ENCODE measurements at regions not wholly inside any gene's neighbourhood (a gene's known extent, or its start where the extent isn't known, plus 50 kb on each side); places are given as distances from the start of the nearest gene placed in this dataset.
"Not testable (repeated sequence)": the region's sequence is repeated elsewhere in the genome, so short reads cannot be mapped to it uniquely, and the experiment has no call there.

DNA sequence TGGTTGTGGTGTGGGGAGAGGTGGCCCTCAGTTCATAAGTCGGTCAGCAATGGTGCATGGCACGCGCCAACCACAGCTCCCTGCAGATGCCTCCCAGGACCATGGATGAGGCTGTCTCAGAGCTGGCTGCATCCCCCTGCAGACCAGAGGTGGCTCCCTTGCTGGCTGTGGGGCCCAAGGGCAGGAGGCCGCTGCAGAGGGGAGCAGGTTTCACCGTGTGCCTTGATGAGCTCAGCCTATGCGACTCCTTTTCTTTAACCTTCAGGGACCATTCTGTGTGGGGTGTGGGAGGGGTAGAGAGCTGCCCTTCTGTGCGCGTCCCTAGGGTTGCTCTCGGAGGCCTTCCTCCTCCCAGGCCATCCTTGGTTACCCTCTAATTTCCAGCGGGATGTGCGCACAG lies 152.4 kb downstream of the ACTR3B start:
- TF ChIP-seq, protein P1, sequence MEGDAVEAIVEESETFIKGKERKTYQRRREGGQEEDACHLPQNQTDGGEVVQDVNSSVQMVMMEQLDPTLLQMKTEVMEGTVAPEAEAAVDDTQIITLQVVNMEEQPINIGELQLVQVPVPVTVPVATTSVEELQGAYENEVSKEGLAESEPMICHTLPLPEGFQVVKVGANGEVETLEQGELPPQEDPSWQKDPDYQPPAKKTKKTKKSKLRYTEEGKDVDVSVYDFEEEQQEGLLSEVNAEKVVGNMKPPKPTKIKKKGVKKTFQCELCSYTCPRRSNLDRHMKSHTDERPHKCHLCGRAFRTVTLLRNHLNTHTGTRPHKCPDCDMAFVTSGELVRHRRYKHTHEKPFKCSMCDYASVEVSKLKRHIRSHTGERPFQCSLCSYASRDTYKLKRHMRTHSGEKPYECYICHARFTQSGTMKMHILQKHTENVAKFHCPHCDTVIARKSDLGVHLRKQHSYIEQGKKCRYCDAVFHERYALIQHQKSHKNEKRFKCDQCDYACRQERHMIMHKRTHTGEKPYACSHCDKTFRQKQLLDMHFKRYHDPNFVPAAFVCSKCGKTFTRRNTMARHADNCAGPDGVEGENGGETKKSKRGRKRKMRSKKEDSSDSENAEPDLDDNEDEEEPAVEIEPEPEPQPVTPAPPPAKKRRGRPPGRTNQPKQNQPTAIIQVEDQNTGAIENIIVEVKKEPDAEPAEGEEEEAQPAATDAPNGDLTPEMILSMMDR (IDR thresholded peaks at IDR 0.05) = no peak
- DNase-seq (ENCODE audit: low spot score) (no peak), ATAC-seq (ENCODE audit: low FRiP score) (no peak)

DNA sequence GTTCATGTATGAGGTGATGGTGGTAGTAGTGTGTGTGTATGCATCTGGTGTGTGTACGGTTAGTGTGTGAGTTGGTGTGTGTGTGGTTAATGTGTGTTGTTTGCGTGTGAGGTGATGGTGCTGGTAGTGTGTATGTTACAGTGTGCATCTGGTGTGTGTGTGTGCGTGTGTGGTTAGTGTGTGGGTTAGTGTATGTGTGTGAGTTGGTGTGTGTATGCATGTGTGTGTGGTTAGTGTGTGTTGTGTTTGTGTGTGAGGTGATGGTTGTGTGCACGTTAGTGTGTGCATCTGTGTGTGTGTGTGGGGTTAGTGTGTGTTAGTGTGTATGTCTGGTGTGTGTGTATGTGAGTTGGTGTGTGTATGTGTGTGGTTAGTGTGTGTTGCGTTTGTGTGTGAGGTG lies 153.0 kb downstream of the ACTR3B start:
- no peak for DNase-seq (ENCODE audit: low spot score)
- ATAC-seq (ENCODE audit: low FRiP score) = no peak
- TF ChIP-seq, protein P1 (IDR thresholded peaks at IDR 0.05) = no peak

DNA sequence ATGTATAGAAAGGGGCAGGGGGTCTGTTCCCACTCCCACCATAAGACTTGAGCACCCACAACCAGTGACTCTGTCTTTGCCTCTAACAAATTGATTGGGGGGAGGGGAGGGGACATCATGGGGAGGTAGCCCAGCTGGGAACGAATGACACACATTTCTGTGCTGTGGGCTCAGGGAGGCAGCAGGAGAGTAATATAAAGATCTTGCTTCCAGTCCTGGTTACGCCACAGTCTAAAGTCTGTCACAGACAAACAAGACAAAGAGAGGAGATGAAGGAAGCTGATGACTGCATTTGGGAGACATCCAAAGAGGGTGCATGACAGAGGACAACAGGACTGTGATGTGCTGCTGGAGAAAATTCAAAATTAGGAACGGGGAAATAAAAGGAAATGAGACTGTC lies 153.9 kb downstream of the ACTR3B start:
- TF ChIP-seq, protein P1 (IDR thresholded peaks at IDR 0.05) = no peak
- no peak for ATAC-seq (ENCODE audit: low FRiP score)
- no peak for DNase-seq (ENCODE audit: low spot score)

DNA sequence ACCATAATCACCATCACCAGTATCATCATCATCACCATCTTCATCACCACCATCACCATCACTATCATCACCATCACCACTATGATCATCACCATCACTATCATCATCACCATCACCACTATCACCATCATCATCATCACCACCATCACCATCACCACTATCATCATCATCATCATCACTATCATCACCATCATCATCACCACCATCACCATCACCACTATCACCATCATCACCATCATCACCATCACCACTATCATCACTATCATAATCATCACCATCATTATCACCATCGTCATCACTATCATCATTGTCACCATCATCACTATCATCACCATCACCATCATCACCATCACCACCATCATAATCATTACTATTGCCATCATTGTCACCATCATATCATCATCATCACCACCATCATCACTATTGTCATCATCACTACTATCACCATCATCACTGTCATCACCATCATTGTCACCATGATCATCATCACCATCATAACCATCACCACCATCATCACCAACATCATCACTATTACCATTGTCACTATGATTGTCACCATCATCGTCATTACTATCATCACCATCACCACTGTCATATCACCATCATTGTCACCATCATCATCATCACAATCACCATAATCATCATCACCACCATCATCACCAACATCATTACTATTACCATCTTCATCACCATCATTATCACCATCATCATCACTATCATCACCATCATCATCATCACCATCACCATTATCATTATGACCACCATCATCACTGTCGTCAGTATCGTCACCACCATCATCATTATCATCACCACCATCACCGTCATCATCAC lies 154.7 kb downstream of the ACTR3B start:
- TF ChIP-seq, protein P1 (IDR thresholded peaks at IDR 0.05) = no peak
- ATAC-seq (ENCODE audit: low FRiP score) (no peak), DNase-seq (ENCODE audit: low spot score) (no peak)

DNA sequence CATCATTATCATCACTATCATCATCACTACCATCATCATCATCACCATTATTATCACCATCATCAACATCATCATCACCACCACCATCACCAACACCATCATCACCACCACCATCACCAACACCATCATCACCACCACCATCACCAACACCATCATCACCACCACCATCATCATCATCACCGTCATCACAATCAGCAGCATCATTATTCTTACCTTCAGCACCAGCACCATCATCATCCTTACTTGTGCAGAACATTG lies 155.2 kb downstream of the ACTR3B start:
- not testable (repeated sequence) for ATAC-seq (ENCODE audit: low FRiP score); DNase-seq (ENCODE audit: low spot score)

DNA sequence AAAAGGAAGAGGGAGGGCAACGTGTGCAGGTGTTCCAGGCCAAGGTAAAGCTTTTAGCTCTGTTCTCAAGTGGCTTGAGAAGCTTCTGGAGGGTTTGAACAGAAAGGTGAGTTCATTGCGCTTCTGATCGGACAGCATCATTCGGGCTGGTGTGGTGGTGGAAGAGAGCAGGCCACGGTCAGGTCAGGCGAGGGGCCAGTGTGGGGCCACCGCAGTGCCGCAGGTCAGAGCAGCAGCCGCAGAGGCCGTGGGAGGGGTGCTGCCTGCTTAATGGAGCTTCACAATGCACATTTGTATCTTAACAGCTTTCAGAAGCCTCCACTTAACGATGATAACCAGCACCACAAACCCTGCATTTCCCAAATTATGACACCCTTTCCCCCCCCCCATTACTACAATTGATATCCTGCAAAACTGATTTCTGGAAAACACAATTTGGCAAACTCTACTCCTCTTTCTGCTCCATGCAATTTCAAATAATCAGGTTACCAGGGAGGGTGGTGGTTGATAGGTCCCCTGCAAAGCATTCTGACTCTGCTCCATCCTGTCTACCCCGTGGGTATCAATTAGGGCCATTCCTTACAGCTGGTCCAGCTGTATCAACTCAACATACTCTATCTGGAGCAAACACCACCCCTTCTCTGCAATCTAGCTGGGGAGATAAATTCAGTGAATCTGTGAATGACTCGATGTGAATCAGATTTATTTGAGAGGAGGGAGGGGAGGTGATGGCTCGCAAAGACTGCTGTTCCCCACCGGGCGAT lies 162.9 kb downstream of the ACTR3B start:
- no peak for ATAC-seq (ENCODE audit: low FRiP score)
- TF ChIP-seq, protein P1 (IDR thresholded peaks at IDR 0.05) = no peak
- no peak for DNase-seq (ENCODE audit: low spot score)

DNA sequence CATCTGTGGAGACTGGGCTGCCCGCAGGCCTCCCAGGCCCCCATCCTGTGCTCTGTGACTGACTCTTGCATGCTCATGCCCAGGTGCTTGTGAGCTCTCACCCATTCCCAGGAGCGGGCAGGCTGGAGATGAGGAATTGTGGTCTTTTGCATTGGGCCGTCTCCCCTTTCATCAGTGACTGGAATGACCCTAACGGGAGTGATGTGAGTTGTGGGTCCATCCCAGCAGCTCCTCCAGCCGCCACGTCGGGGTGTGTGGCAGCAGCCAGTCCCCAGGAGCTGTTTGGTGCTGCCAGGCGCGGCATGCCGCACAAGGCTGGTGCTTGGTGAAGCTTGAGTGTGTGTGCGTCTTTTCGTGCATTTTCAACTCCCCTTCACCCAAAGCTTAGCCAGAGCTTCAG lies 164.2 kb downstream of the ACTR3B start:
- ATAC-seq (ENCODE audit: low FRiP score) (no peak), DNase-seq (ENCODE audit: low spot score) (no peak)
- TF ChIP-seq, protein P1 (IDR thresholded peaks at IDR 0.05) = no peak

Measured in omental fat pad (tissue), 3 donors.